SK-N-SH treated with all-trans-retinoic acid at 6 μM for 48 hours (cell line): ENCODE measurements at regions not wholly inside any gene's neighbourhood (a gene's known extent, or its start where the extent isn't known, plus 50 kb on each side); places are given as distances from the start of the nearest gene placed in this dataset.

Source experiments
- ATAC-seq: fragments of 200-7000 bp; cut with Tn5 transposase; 3 replicates; pipeline ENCODE4 v1.9.1; 2020; ENCODE audit warnings: mild to moderate bottlenecking, moderate library complexity
- ARNTL ChIP-seq: fragments of 450-650 bp; formaldehyde crosslinking; IDR thresholded peaks from 2 replicates; pipeline ENCODE4 v1.5.0; 2020; ENCODE audit warnings: low read depth, mild to moderate bottlenecking, moderate library complexity, borderline replicate concordance
- BACH2 ChIP-seq: fragments of 250-450 bp; sonication (Bioruptor Pico); IDR thresholded peaks from 2 replicates; pipeline ENCODE4 v1.9.0; 2021; ENCODE audit warnings: mild to moderate bottlenecking, borderline replicate concordance
- CREB5 ChIP-seq: fragments of 250-450 bp; sonication (Bioruptor Pico); IDR thresholded peaks from 2 replicates; pipeline ENCODE4 v1.5.1; 2020; ENCODE audit warnings: low read depth, mild to moderate bottlenecking, moderate library complexity
- CSDC2 ChIP-seq: fragments of 250-450 bp; sonication (Bioruptor Pico); IDR thresholded peaks from 2 replicates; pipeline ENCODE4 v1.5.0; 2020; ENCODE audit warnings: mild to moderate bottlenecking, moderate library complexity
- ESRRG ChIP-seq: fragments of 250-450 bp; sonication (Bioruptor Pico); IDR thresholded peaks from 2 replicates; pipeline ENCODE4 v1.6.1; 2021; ENCODE audit warnings: mild to moderate bottlenecking
- GLIS3 ChIP-seq: fragments of 250-450 bp; sonication (Bioruptor Pico); IDR thresholded peaks from 2 replicates; pipeline ENCODE4 v1.5.0; 2020; ENCODE audit warnings: mild to moderate bottlenecking, moderate library complexity
- ISL1 ChIP-seq: fragments of 250-450 bp; sonication (Bioruptor Pico); IDR thresholded peaks from 2 replicates; pipeline ENCODE4 v2.1.2; 2022; ENCODE audit warnings: mild to moderate bottlenecking, moderate library complexity
- OSR1 ChIP-seq: fragments of 250-450 bp; sonication (Bioruptor Pico); IDR thresholded peaks from 2 replicates; pipeline ENCODE4 v1.8.0; 2022; ENCODE audit warnings: moderate library complexity, mild to moderate bottlenecking, inconsistent platforms
- PPARA ChIP-seq: fragments of 250-450 bp; sonication (Bioruptor Pico); IDR thresholded peaks from 2 replicates; pipeline ENCODE4 v1.5.0; 2020; ENCODE audit warnings: mild to moderate bottlenecking, borderline replicate concordance
- RARB ChIP-seq: fragments of 250-450 bp; sonication (Bioruptor Pico); IDR thresholded peaks from 2 replicates; pipeline ENCODE4 v1.8.0; 2021; ENCODE audit warnings: mild to moderate bottlenecking, moderate library complexity
- SNAI2 ChIP-seq: fragments of 250-450 bp; sonication (Bioruptor Pico); IDR thresholded peaks from 2 replicates; pipeline ENCODE4 v1.5.0; 2020; ENCODE audit warnings: mild to moderate bottlenecking, moderate library complexity
- TCF4 ChIP-seq: fragments of 250-450 bp; sonication (Bioruptor Pico); IDR thresholded peaks from 2 replicates; pipeline ENCODE4 v1.8.0; 2021; ENCODE audit warnings: mild to moderate bottlenecking, moderate library complexity, borderline replicate concordance
- TOX ChIP-seq: fragments of 250-450 bp; sonication (Bioruptor Pico); IDR thresholded peaks from 2 replicates; pipeline ENCODE4 v1.8.0; 2021; ENCODE audit warnings: mild to moderate bottlenecking, moderate library complexity, borderline replicate concordance
- ZC3H10 ChIP-seq: fragments of 250-450 bp; sonication (Bioruptor Pico); IDR thresholded peaks from 2 replicates; pipeline ENCODE4 v1.5.1; 2021; ENCODE audit warnings: mild to moderate bottlenecking, moderate library complexity
- ZFP3 ChIP-seq: fragments of 250-450 bp; sonication (Bioruptor Pico); IDR thresholded peaks from 2 replicates; pipeline ENCODE4 v1.5.0; 2020; ENCODE audit warnings: mild to moderate bottlenecking, moderate library complexity
- ZFP30 ChIP-seq: fragments of 450-650 bp; formaldehyde crosslinking; IDR thresholded peaks from 2 replicates; pipeline ENCODE4 v1.5.0; 2022; ENCODE audit warnings: mild to moderate bottlenecking, moderate library complexity
- ZNF565 ChIP-seq: fragments of 450-650 bp; formaldehyde crosslinking; conservative IDR thresholded peaks from 2 replicates; pipeline ENCODE4 v1.5.0; 2020; ENCODE audit warnings: low read depth, mild to moderate bottlenecking, moderate library complexity
- ZNF8 ChIP-seq: fragments of 450-650 bp; formaldehyde crosslinking; IDR thresholded peaks from 2 replicates; pipeline ENCODE4 v1.5.0; 2020; ENCODE audit warnings: mild to moderate bottlenecking, moderate library complexity
- TF ChIP-seq, protein P1 (sequence below): fragments of 250-450 bp; sonication (Bioruptor Pico); IDR thresholded peaks from 2 replicates; pipeline ENCODE4 v1.5.0; 2020; ENCODE audit warnings: mild to moderate bottlenecking, moderate library complexity
- TF ChIP-seq, protein P2 (sequence below): fragments of 250-450 bp; sonication (Bioruptor Pico); IDR thresholded peaks from 2 replicates; pipeline ENCODE4 v1.8.0; 2020; ENCODE audit warnings: mild to moderate bottlenecking, moderate library complexity, borderline replicate concordance
- TF ChIP-seq, protein P3 (sequence below): fragments of 250-450 bp; sonication (Bioruptor Pico); IDR thresholded peaks from 2 replicates; pipeline ENCODE4 v1.5.1; 2021; ENCODE audit warnings: mild to moderate bottlenecking, moderate library complexity
- TF ChIP-seq, protein P4 (sequence below): fragments of 250-450 bp; sonication (Bioruptor Pico); IDR thresholded peaks from 2 replicates; pipeline ENCODE4 v1.8.0; 2021; ENCODE audit warnings: low read depth, mild to moderate bottlenecking, moderate library complexity, borderline replicate concordance

- ATAC-seq, result peak; percentile 61; the same call in 2 of the 3 replicates
- no peak for TF ChIP-seq ZNF565 (CRISPR knock-in tag)
- TF ChIP-seq ISL1, result no peak
- TF ChIP-seq PPARA, result no peak
- TF ChIP-seq ARNTL (CRISPR knock-in tag), result no peak
Measured at GRCh38 chr6:151154418-151154817, 85.3 kb upstream of the AKAP12 start.

- TF ChIP-seq BACH2 (CRISPR knock-in tag) (no peak), SNAI2 (CRISPR knock-in tag) (no peak), RARB (CRISPR knock-in tag) (no peak), CSDC2 (CRISPR knock-in tag) (no peak), GLIS3 (CRISPR knock-in tag) (no peak), ZC3H10 (no peak), OSR1 (CRISPR knock-in tag) (no peak), ZNF565 (CRISPR knock-in tag) (no peak), ZFP3 (CRISPR knock-in tag) (no peak), ZFP30 (no peak), TOX (CRISPR knock-in tag) (no peak), TCF4 (CRISPR knock-in tag) (no peak), ESRRG (CRISPR knock-in tag) (no peak), PPARA (no peak), CREB5 (no peak)
- TF ChIP-seq, protein P1, sequence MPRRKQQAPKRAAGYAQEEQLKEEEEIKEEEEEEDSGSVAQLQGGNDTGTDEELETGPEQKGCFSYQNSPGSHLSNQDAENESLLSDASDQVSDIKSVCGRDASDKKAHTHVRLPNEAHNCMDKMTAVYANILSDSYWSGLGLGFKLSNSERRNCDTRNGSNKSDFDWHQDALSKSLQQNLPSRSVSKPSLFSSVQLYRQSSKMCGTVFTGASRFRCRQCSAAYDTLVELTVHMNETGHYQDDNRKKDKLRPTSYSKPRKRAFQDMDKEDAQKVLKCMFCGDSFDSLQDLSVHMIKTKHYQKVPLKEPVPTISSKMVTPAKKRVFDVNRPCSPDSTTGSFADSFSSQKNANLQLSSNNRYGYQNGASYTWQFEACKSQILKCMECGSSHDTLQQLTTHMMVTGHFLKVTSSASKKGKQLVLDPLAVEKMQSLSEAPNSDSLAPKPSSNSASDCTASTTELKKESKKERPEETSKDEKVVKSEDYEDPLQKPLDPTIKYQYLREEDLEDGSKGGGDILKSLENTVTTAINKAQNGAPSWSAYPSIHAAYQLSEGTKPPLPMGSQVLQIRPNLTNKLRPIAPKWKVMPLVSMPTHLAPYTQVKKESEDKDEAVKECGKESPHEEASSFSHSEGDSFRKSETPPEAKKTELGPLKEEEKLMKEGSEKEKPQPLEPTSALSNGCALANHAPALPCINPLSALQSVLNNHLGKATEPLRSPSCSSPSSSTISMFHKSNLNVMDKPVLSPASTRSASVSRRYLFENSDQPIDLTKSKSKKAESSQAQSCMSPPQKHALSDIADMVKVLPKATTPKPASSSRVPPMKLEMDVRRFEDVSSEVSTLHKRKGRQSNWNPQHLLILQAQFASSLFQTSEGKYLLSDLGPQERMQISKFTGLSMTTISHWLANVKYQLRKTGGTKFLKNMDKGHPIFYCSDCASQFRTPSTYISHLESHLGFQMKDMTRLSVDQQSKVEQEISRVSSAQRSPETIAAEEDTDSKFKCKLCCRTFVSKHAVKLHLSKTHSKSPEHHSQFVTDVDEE, result no peak
- TF ChIP-seq, protein P2, sequence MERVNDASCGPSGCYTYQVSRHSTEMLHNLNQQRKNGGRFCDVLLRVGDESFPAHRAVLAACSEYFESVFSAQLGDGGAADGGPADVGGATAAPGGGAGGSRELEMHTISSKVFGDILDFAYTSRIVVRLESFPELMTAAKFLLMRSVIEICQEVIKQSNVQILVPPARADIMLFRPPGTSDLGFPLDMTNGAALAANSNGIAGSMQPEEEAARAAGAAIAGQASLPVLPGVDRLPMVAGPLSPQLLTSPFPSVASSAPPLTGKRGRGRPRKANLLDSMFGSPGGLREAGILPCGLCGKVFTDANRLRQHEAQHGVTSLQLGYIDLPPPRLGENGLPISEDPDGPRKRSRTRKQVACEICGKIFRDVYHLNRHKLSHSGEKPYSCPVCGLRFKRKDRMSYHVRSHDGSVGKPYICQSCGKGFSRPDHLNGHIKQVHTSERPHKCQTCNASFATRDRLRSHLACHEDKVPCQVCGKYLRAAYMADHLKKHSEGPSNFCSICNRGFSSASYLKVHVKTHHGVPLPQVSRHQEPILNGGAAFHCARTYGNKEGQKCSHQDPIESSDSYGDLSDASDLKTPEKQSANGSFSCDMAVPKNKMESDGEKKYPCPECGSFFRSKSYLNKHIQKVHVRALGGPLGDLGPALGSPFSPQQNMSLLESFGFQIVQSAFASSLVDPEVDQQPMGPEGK (CRISPR knock-in tag), result no peak
- TF ChIP-seq, protein P3, sequence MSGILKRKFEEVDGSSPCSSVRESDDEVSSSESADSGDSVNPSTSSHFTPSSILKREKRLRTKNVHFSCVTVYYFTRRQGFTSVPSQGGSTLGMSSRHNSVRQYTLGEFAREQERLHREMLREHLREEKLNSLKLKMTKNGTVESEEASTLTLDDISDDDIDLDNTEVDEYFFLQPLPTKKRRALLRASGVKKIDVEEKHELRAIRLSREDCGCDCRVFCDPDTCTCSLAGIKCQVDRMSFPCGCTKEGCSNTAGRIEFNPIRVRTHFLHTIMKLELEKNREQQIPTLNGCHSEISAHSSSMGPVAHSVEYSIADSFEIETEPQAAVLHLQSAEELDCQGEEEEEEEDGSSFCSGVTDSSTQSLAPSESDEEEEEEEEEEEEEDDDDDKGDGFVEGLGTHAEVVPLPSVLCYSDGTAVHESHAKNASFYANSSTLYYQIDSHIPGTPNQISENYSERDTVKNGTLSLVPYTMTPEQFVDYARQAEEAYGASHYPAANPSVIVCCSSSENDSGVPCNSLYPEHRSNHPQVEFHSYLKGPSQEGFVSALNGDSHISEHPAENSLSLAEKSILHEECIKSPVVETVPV, result no peak
- no peak for ATAC-seq
Measured at GRCh38 chr6:151155095-151155494, 84.7 kb upstream of the AKAP12 start.

- TF ChIP-seq ZNF8 (CRISPR knock-in tag), result no peak
- TF ChIP-seq, protein P4, sequence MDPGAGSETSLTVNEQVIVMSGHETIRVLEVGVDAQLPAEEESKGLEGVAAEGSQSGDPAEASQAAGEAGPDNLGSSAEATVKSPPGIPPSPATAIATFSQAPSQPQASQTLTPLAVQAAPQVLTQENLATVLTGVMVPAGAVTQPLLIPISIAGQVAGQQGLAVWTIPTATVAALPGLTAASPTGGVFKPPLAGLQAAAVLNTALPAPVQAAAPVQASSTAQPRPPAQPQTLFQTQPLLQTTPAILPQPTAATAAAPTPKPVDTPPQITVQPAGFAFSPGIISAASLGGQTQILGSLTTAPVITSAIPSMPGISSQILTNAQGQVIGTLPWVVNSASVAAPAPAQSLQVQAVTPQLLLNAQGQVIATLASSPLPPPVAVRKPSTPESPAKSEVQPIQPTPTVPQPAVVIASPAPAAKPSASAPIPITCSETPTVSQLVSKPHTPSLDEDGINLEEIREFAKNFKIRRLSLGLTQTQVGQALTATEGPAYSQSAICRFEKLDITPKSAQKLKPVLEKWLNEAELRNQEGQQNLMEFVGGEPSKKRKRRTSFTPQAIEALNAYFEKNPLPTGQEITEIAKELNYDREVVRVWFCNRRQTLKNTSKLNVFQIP (CRISPR knock-in tag), result no peak
- no peak for ATAC-seq
Measured at GRCh38 chr6:151160929-151161757, 78.6 kb upstream of the AKAP12 start.
